VCaP (cell line): ENCODE measurements at regions not wholly inside any gene's neighbourhood (a gene's known extent, or its start where the extent isn't known, plus 50 kb on each side); places are given as distances from the start of the nearest gene placed in this dataset.

Experiments
- H3K27ac ChIP-seq: fragments of 450-650 bp; 2 replicates; pipeline ENCODE4 v1.5.1; 2017
- CTCF ChIP-seq: fragments of 450-650 bp; conservative IDR thresholded peaks from 2 replicates; pipeline ENCODE4 v1.5.1; 2017; ENCODE audit warnings: mild to moderate bottlenecking, moderate library complexity

DNA sequence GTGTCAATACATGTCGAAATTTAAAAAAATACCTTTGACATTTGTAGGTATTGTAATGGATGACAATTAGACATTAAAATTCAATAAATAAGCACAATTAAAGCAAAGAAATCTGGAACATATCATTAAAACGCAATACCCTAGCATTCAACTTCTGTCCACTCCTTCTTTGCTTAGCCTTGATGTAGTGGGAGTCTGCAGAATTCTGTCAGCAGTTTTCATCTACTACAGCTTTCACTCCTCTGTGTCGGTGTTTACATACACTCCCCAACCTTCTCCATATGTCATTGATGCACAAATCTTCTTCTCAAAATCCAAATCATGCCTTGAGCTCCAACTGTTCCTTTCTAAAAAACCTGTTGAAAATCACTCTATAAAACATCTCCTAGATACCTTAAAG lies 1380.6 kb downstream of the DSC3 start:
- no peak overlapping the region for H3K27ac ChIP-seq
- TF ChIP-seq CTCF = no peak

GRCh38 chr18:29660777-29661176 lies 1381.8 kb downstream of the DSC3 start:
- no peak overlapping the region for H3K27ac ChIP-seq
- no peak for TF ChIP-seq CTCF

GRCh38 chr18:29653671-29654215 lies 1388.8 kb downstream of the DSC3 start:
- no peak for TF ChIP-seq CTCF
- H3K27ac ChIP-seq = no peak overlapping the region

GRCh38 chr18:29652797-29653196 lies 1389.7 kb downstream of the DSC3 start:
- no peak overlapping the region for H3K27ac ChIP-seq

GRCh38 chr18:29651122-29651680 lies 1391.3 kb downstream of the DSC3 start:
- no peak for TF ChIP-seq CTCF
- no peak overlapping the region for H3K27ac ChIP-seq

More at GRCh38 chr18:29652797-29653196, 1389.7 kb downstream of the DSC3 start:
- no peak for TF ChIP-seq CTCF

- no peak for TF ChIP-seq CTCF
- H3K27ac ChIP-seq = no peak overlapping the region
Measured at GRCh38 chr18:29648891-29649290, 1393.7 kb downstream of the DSC3 start.

GRCh38 chr18:29647700-29648099 lies 1394.8 kb downstream of the DSC3 start:
- TF ChIP-seq CTCF = no peak
- H3K27ac ChIP-seq = no peak overlapping the region
